SK-N-SH (cell line): ENCODE measurements at regions not wholly inside any gene's neighbourhood (a gene's known extent, or its start where the extent isn't known, plus 50 kb on each side); places are given as distances from the start of the nearest gene placed in this dataset.

Experiments used
- CTCF ChIA-PET: fragments of 300-600, 350-600 bp; formaldehyde crosslinking; extraction: SDS; loops from one replicate; lab custom pipeline; 2021; lab: Yijun Ruan, JAX
- POLR2A ChIA-PET: fragments of 350-600 bp; sonication (Branson Sonifier 250); formaldehyde crosslinking; extraction: SDS; loops from one replicate; lab custom pipeline; 2020; ENCODE audit warnings: antibody characterized with exemption, inconsistent platforms; lab: Yijun Ruan, JAX
- DNase-seq: peaks from one replicate; pipeline ENCODE4 v3.0.0; 2012
- H2AFZ ChIP-seq: fragments of 200-600 bp; sonication (generic); 2 replicates; pipeline ENCODE4 v1.8.1; 2016; ENCODE audit warnings: antibody characterized with exemption, mild to moderate bottlenecking, low read depth
- H3F3A ChIP-seq: fragments of 200-600 bp; sonication (generic); replicated peaks from 2 replicates; pipeline ENCODE3; 2016; ENCODE audit warnings: antibody characterized with exemption, mild to moderate bottlenecking; ENCODE audit not compliant: insufficient read depth
- H3K27ac ChIP-seq, 2 experiments: fragments of 200-500 bp in 1 of 2; fragments of 200-600 bp in 1 of 2; sonication (Bioruptor generic) in 1 of 2; sonication (generic), shearing (Covaris generic) in 1 of 2; 2 replicates each; pipeline versions ENCODE4 v1.5.1 to v1.6.1; 2014 to 2016; ENCODE audit warnings: low read depth in 2 of 2, inconsistent platforms in 1 of 2, low read length in 1 of 2, mild to moderate bottlenecking in 1 of 2, mixed read lengths in 1 of 2
- H3K27me3 ChIP-seq: fragments of 200-600 bp; sonication (generic), shearing (Covaris generic); 2 replicates; pipeline ENCODE4 v1.6.1; 2016; ENCODE audit warnings: mixed run types; ENCODE audit not compliant: insufficient read depth
- H3K36me3 ChIP-seq, 2 experiments: fragments of 200-500 bp in 1 of 2; fragments of 200-600 bp in 1 of 2; sonication (Bioruptor generic) in 1 of 2; sonication (generic) in 1 of 2; replicated peaks in 1 of 2; 2 replicates each; pipeline versions ENCODE3 to v1.5.1; 2014 to 2016; ENCODE audit warnings: low read length in 1 of 2, mild to moderate bottlenecking in 1 of 2; ENCODE audit not compliant: insufficient read depth in 2 of 2, control insufficient read depth in 1 of 2
- H3K4me1 ChIP-seq, 2 experiments: fragments of 200-500 bp in 1 of 2; fragments of 200-600 bp in 1 of 2; sonication (Bioruptor generic) in 1 of 2; sonication (generic), shearing (Covaris generic) in 1 of 2; 2 replicates each; pipeline versions ENCODE4 v1.5.1 to v1.6.1; 2014 to 2016; ENCODE audit warnings: low read depth in 1 of 2, low read length in 1 of 2, mixed run types in 1 of 2; ENCODE audit not compliant: insufficient read depth in 2 of 2, control insufficient read depth in 1 of 2
- H3K4me2 ChIP-seq: fragments of 200-600 bp; sonication (generic), shearing (Covaris generic); 2 replicates; pipeline ENCODE4 v1.6.1; 2017; ENCODE audit warnings: mixed run types
- H3K4me3 ChIP-seq, 2 experiments: fragments of 200-500 bp in 1 of 2; fragments of 200-600 bp in 1 of 2; sonication (Bioruptor generic) in 1 of 2; sonication (generic), shearing (Covaris generic) in 1 of 2; 2 replicates each; pipeline versions ENCODE4 v1.5.1 to v1.8.1; 2014 to 2016; ENCODE audit warnings: low read depth in 2 of 2, inconsistent platforms in 1 of 2, low read length in 1 of 2, mild to moderate bottlenecking in 1 of 2, mixed read lengths in 1 of 2, moderate library complexity in 1 of 2
- H3K79me2 ChIP-seq: fragments of 200-600 bp; sonication (generic); 2 replicates; pipeline ENCODE4 v1.8.1; 2017; ENCODE audit warnings: mild to moderate bottlenecking; ENCODE audit not compliant: insufficient read depth
- H3K9ac ChIP-seq: fragments of 200-600 bp; sonication (generic); 2 replicates; pipeline ENCODE4 v1.6.1; 2017; ENCODE audit warnings: mixed run types
- H3K9me2 ChIP-seq: fragments of 200-600 bp; sonication (generic); 2 replicates; pipeline ENCODE4 v1.6.1; 2017; ENCODE audit warnings: mixed run types
- H3K9me3 ChIP-seq: fragments of 200-600 bp; sonication (generic); 2 replicates; pipeline ENCODE4 v1.6.1; 2017; ENCODE audit warnings: mixed run types, mild to moderate bottlenecking, moderate library complexity
- H4K20me1 ChIP-seq: fragments of 200-600 bp; sonication (generic); 2 replicates; pipeline ENCODE4 v1.6.1; 2017; ENCODE audit warnings: mild to moderate bottlenecking, mixed run types; ENCODE audit not compliant: insufficient read depth
- CHD2 ChIP-seq: fragments of 150-350 bp; IDR thresholded peaks from 2 replicates; pipeline ENCODE4 v1.6.1; 2018; ENCODE audit warnings: low read length; ENCODE audit not compliant: partially characterized antibody
- ELF1 ChIP-seq: IDR thresholded peaks from 2 replicates; pipeline ENCODE4 v1.4.0; 2012
- EP300 ChIP-seq, 2 experiments: IDR thresholded peaks; 2 replicates each; pipeline versions ENCODE4 v1.4.0 to v1.6.1; 2012; ENCODE audit warnings: borderline replicate concordance in 1 of 2, low read depth in 1 of 2, low read length in 1 of 2
- GABPA ChIP-seq: IDR thresholded peaks from 2 replicates; pipeline ENCODE4 v1.4.0; 2012; ENCODE audit warnings: low read depth, mild to moderate bottlenecking
- GATA2 ChIP-seq: sonication (generic); formaldehyde crosslinking; IDR thresholded peaks from 2 replicates; pipeline ENCODE4 v1.5.0; 2020; ENCODE audit warnings: mild to moderate bottlenecking, missing genetic modification reagents
- JUND ChIP-seq: IDR thresholded peaks from 2 replicates; pipeline ENCODE4 v1.4.0; 2012
- MXI1 ChIP-seq: IDR thresholded peaks from 2 replicates; pipeline ENCODE4 v1.6.1; 2012; ENCODE audit warnings: mild to moderate bottlenecking, low read depth, low read length, improper control_type of control experiment
- POLR2AphosphoS5 ChIP-seq: IDR thresholded peaks from 2 replicates; pipeline ENCODE4 v1.6.1; 2012; ENCODE audit warnings: low read depth, low read length
- RAD21 ChIP-seq: IDR thresholded peaks from 2 replicates; pipeline ENCODE4 v1.6.1; 2012; ENCODE audit warnings: mild to moderate bottlenecking, low read length
- RXRA ChIP-seq: IDR thresholded peaks from 2 replicates; pipeline ENCODE4 v1.4.0; 2012; ENCODE audit warnings: low read depth, mild to moderate bottlenecking, borderline replicate concordance
- TAF1 ChIP-seq: IDR thresholded peaks from 2 replicates; pipeline ENCODE4 v1.6.1; 2012; ENCODE audit warnings: low read depth, mild to moderate bottlenecking, low read length, moderate library complexity, borderline replicate concordance
- TEAD4 ChIP-seq: IDR thresholded peaks from 2 replicates; pipeline ENCODE4 v1.4.0; 2012; ENCODE audit warnings: mild to moderate bottlenecking, borderline replicate concordance; ENCODE audit not compliant: insufficient read depth
- USF1 ChIP-seq: IDR thresholded peaks from 2 replicates; pipeline ENCODE4 v1.4.0; 2012; ENCODE audit warnings: low read depth, borderline replicate concordance
- ZBTB33 ChIP-seq: IDR thresholded peaks from 2 replicates; pipeline ENCODE4 v1.4.0; 2012; ENCODE audit warnings: low read depth, borderline replicate concordance
- WGBS: methylation state at CpG from one replicate; pipeline ENCODE4 v1.1.6; 2017; ENCODE audit warnings: low lambda C conversion rate; 5-methylcytosine and 5-hydroxymethylcytosine counted together

GRCh38 chr2:4140281-4140970, 437.1 kb downstream of the DCDC2C start (continued):
- TF ChIP-seq EP300 (IDR thresholded peaks at IDR 0.05; ENCODE audit: borderline replicate concordance in 1 of 2, low read depth in 1 of 2, low read length in 1 of 2) (no peak), RXRA (no peak), ZBTB33 (no peak)

- no peaks in the 10 kb centered on the region for H3K27me3 ChIP-seq
- H3K9me2 ChIP-seq: no peaks in the 10 kb centered on the region
- no peak overlapping the region for H3K27ac ChIP-seq
- no peaks in the 10 kb centered on the region for H3K4me1 ChIP-seq
- H3K36me3 ChIP-seq: no peaks in the 10 kb centered on the region
- 19% methylated on average over 1 of the region's 1 CpG for WGBS
- no peak overlapping the region for H3K4me3 ChIP-seq
- TF ChIP-seq POLR2AphosphoS5 (no peak), GATA2 (no peak), EP300 (IDR thresholded peaks at IDR 0.05; ENCODE audit: borderline replicate concordance in 1 of 2, low read depth in 1 of 2, low read length in 1 of 2) (no peak), TEAD4 (no peak), ELF1 (no peak), USF1 (no peak), ZBTB33 (no peak), GABPA (no peak), JUND (no peak), MXI1 (no peak), RAD21 (no peak), TAF1 (no peak), CHD2 (no peak)
- H3K9ac ChIP-seq: no peak overlapping the region
- H2AFZ ChIP-seq: no peak overlapping the region
- no peak overlapping the region for H3K4me2 ChIP-seq
- no peaks in the 10 kb centered on the region for H3K79me2 ChIP-seq
- ChIA-PET POLR2A (no interaction called here), CTCF (interaction anchor here (0.7 kb wide), 1 partner anchor 18 kb away, joined by 3 read pairs; no protein-coding TSS in a partner anchor)
- H4K20me1 ChIP-seq: no peaks in the 10 kb centered on the region
- H3F3A ChIP-seq: no peaks in the 10 kb centered on the region
- DNase-seq: no peak
- no peaks in the 10 kb centered on the region; the same call in 1 of the 2 replicates for H3K9me3 ChIP-seq
These were observed 441.4 kb downstream of the DCDC2C start for GRCh38 chr2:4144731-4145130.
